Panc1 (cell line): ENCODE measurements at regions not wholly inside any gene's neighbourhood (a gene's known extent, or its start where the extent isn't known, plus 50 kb on each side); places are given as distances from the start of the nearest gene placed in this dataset.

Experiments used
- ATAC-seq: fragments of 200-7000 bp; cut with Tn5 transposase; 2 replicates; pipeline ENCODE4 v1.9.1; 2020; ENCODE audit warnings: mild to moderate bottlenecking, moderate library complexity
- BruUV-seq: library from RNA; stranded (reverse); fragments of 400-500 nt; replicated peaks from 2 replicates; lab custom pipeline; 2021; lab: Mats Ljungman, UMichigan
- CTCF ChIA-PET: fragments of 300-600 bp; sonication (Branson Sonifier 250); formaldehyde crosslinking; loops from one replicate; lab custom pipeline; 2022; ENCODE audit warnings: antibody characterized with exemption; lab: Charles Lee
- POLR2A ChIA-PET: fragments of 300-600 bp; sonication (Branson Sonifier 250); formaldehyde crosslinking; loops from one replicate; lab custom pipeline; 2022; ENCODE audit warnings: antibody characterized with exemption; lab: Charles Lee
- DNase-seq: peaks from one replicate; pipeline ENCODE4 v3.0.0-alpha.2; 2010; ENCODE audit warnings: low read depth, low spot score
- H3K27ac ChIP-seq: 2 replicates; pipeline ENCODE4 v1.5.1; 2011; ENCODE audit warnings: mild to moderate bottlenecking, low read length, inconsistent platforms
- H3K27me3 ChIP-seq: fragments of 200-500 bp; sonication (Bioruptor generic); 2 replicates; pipeline ENCODE4 v1.6.0; 2014; ENCODE audit warnings: low read length, inconsistent platforms; ENCODE audit not compliant: control insufficient read depth, insufficient read depth
- H3K36me3 ChIP-seq: fragments of 200-500 bp; sonication (Bioruptor generic); 2 replicates; pipeline ENCODE4 v1.5.1; 2014; ENCODE audit warnings: inconsistent platforms, mild to moderate bottlenecking, low read length, moderate library complexity; ENCODE audit not compliant: control insufficient read depth, insufficient read depth
- H3K4me1 ChIP-seq: 2 replicates; pipeline ENCODE4 v1.5.1; 2011; ENCODE audit warnings: inconsistent platforms, mild to moderate bottlenecking, low read length, moderate library complexity; ENCODE audit not compliant: control insufficient read depth, insufficient read depth
- H3K4me3 ChIP-seq, 2 experiments: 2 replicates each; pipeline ENCODE4 v1.5.1; 2011 to 2012; ENCODE audit warnings: low read depth in 2 of 2, low read length in 2 of 2, mild to moderate bottlenecking in 2 of 2, inconsistent platforms in 1 of 2, moderate library complexity in 1 of 2
- H3K9me3 ChIP-seq: fragments of 200-500 bp; sonication (Bioruptor generic); 2 replicates; pipeline ENCODE4 v1.5.1; 2014; ENCODE audit warnings: low read depth, mild to moderate bottlenecking, inconsistent platforms, low read length, moderate library complexity; ENCODE audit not compliant: control insufficient read depth, insufficient read depth
- POLR2AphosphoS5 ChIP-seq: IDR thresholded peaks from 2 replicates; pipeline ENCODE4 v1.6.1; 2012; ENCODE audit warnings: mild to moderate bottlenecking, low read depth, low read length, moderate library complexity
- REST ChIP-seq, 2 experiments: IDR thresholded peaks; 2 replicates each; pipeline ENCODE4 v1.6.1; 2011 to 2012; ENCODE audit warnings: low read depth in 2 of 2, control low read depth in 1 of 2, low read length in 1 of 2, mild to moderate bottlenecking in 1 of 2, moderate library complexity in 1 of 2; ENCODE audit not compliant: insufficient read depth in 1 of 2
- SIN3A ChIP-seq: IDR thresholded peaks from 2 replicates; pipeline ENCODE4 v1.6.1; 2012; ENCODE audit warnings: low read depth, mild to moderate bottlenecking, low read length, moderate library complexity, borderline replicate concordance; ENCODE audit not compliant: insufficient read depth
- TCF7L2 ChIP-seq: IDR thresholded peaks from 2 replicates; pipeline ENCODE4 v1.6.1; 2011; ENCODE audit warnings: mild to moderate bottlenecking, low read depth, low read length, inconsistent platforms
- in situ Hi-C: cut with HindIII; loops from 2 replicates; pipeline ENCODE4 v1.10.0; 2016; ENCODE audit warnings: low sequenced_read_pairs, low pct_unique_long_range_greater_than_20kb
- intact Hi-C: fragments of 100-400 bp; cut with micrococcal nuclease; formaldehyde crosslinking; loops from one replicate; pipeline ENCODE4 v1.10.0; 2022; ENCODE audit not compliant: unreplicated experiment
- TF ChIP-seq, protein P1 (sequence below): fragments of 450-650 bp; IDR thresholded peaks from 2 replicates; pipeline ENCODE4 v1.5.1; 2017; ENCODE audit warnings: mild to moderate bottlenecking

DNA sequence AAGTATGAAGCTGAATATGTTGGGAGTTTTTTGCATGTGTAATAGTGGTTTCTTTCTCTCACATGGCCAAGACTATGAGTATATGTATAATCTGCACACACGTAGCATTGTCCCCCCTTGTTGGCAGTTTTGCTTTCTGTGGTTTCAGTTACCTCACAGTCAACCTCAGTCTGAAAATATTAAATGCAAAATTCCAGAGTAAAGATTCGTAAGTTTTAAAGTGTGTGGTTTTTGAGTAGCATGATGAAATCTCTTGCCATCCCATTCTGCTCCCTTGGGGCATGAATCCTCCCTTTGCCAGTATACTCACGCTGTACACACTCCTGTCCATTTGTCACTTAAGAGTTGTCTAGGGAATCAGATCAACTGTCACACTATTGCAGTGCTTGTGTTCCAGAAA lies 742.0 kb upstream of the CCDC54 start:
- ATAC-seq (no peak), DNase-seq (no peak)
- H3K27ac ChIP-seq, result no peak overlapping the region
- TF ChIP-seq SIN3A (no peak), REST (IDR thresholded peaks at IDR 0.05; ENCODE audit: insufficient read depth in 1 of 2, low read depth in 2 of 2, low read length in 1 of 2) (no peak)
- no peaks in the 10 kb centered on the region for H3K27me3 ChIP-seq
- no TSS peak for BruUV-seq
- POLR2A ChIA-PET, result no interaction called here
- H3K36me3 ChIP-seq, result no peaks in the 10 kb centered on the region
- H3K9me3 ChIP-seq, result no peaks in the 10 kb centered on the region
- intact Hi-C loops, result no loop called here
- in situ Hi-C loops, result no loop called here
- no peak overlapping the region for H3K4me3 ChIP-seq
- CTCF ChIA-PET, result no interaction called here
- H3K4me1 ChIP-seq, result no peaks in the 10 kb centered on the region

DNA sequence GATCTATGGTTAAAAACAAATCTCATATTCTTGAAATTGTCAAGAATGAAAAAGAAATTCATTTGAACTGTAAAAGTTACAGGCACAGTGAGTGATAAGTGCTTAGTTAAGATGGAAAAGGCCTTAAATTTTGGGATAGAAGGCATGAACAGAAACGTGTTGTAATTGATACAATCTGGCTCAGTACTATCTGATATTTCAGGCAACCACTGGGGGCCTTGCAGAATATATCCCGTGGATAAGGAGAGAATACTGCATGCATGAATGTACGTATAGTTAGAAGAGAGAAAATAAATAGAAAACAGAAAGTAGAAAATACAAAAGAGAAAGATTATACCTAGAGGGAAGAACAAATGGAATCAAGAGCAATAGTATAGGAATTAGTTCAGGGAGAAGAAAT lies 741.4 kb upstream of the CCDC54 start:
- no peak for DNase-seq
- intact Hi-C loops (no loop called here), in situ Hi-C loops (no loop called here)
- Histone ChIP-seq H3K4me1 (no peaks in the 10 kb centered on the region), H3K9me3 (no peaks in the 10 kb centered on the region), H3K27ac (no peak overlapping the region), H3K27me3 (no peaks in the 10 kb centered on the region), H3K4me3 (no peak overlapping the region), H3K36me3 (no peaks in the 10 kb centered on the region)
- no peak for TF ChIP-seq POLR2AphosphoS5
- TF ChIP-seq, protein P1, sequence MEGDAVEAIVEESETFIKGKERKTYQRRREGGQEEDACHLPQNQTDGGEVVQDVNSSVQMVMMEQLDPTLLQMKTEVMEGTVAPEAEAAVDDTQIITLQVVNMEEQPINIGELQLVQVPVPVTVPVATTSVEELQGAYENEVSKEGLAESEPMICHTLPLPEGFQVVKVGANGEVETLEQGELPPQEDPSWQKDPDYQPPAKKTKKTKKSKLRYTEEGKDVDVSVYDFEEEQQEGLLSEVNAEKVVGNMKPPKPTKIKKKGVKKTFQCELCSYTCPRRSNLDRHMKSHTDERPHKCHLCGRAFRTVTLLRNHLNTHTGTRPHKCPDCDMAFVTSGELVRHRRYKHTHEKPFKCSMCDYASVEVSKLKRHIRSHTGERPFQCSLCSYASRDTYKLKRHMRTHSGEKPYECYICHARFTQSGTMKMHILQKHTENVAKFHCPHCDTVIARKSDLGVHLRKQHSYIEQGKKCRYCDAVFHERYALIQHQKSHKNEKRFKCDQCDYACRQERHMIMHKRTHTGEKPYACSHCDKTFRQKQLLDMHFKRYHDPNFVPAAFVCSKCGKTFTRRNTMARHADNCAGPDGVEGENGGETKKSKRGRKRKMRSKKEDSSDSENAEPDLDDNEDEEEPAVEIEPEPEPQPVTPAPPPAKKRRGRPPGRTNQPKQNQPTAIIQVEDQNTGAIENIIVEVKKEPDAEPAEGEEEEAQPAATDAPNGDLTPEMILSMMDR, result no peak
- TF ChIP-seq SIN3A, result no peak
- TF ChIP-seq REST (IDR thresholded peaks at IDR 0.05; ENCODE audit: insufficient read depth in 1 of 2, low read depth in 2 of 2, low read length in 1 of 2), result no peak
- TF ChIP-seq TCF7L2, result no peak
- CTCF ChIA-PET, result no interaction called here
- ATAC-seq, result no peak
- POLR2A ChIA-PET, result no interaction called here
- BruUV-seq, result no TSS peak
